Caki2 (cell line): ENCODE measurements at regions not wholly inside any gene's neighbourhood (a gene's known extent, or its start where the extent isn't known, plus 50 kb on each side); places are given as distances from the start of the nearest gene placed in this dataset.
"Not testable (repeated sequence)": the region's sequence is repeated elsewhere in the genome, so short reads cannot be mapped to it uniquely, and the experiment has no call there.

Experiments
- DNase-seq: peaks from one replicate; pipeline ENCODE4 v3.0.0-alpha.2; 2015; ENCODE audit warnings: low read depth
- in situ Hi-C: cut with HindIII; loops from 2 replicates; pipeline ENCODE4 v1.10.0; 2016; ENCODE audit warnings: low sequenced_read_pairs, low pct_unique_long_range_greater_than_20kb, mixed read lengths

GRCh38 chrX:114272096-114272686, 311.7 kb upstream of the HTR2C start:
- no peak for DNase-seq
- in situ Hi-C loops = no loop called here

- in situ Hi-C loops, DNase-seq: not testable (repeated sequence)
These were observed 313.5 kb upstream of the HTR2C start for GRCh38 chrX:114270371-114270770.

- in situ Hi-C loops = no loop called here
- DNase-seq = no peak
These were observed 315.2 kb upstream of the HTR2C start for GRCh38 chrX:114268643-114269042.

GRCh38 chrX:114267142-114267541, 316.7 kb upstream of the HTR2C start:
- in situ Hi-C loops = no loop called here
- DNase-seq = no peak

- in situ Hi-C loops = no loop called here
- DNase-seq = no peak
These were observed 331.7 kb upstream of the HTR2C start for GRCh38 chrX:114252186-114252585.

- in situ Hi-C loops = no loop called here
- DNase-seq = no peak
These were observed 332.3 kb upstream of the HTR2C start for GRCh38 chrX:114251575-114251974.

- no peak for DNase-seq
- in situ Hi-C loops = no loop called here
These were observed 362.4 kb upstream of the HTR2C start for GRCh38 chrX:114221445-114221844.

- no peak for DNase-seq
- in situ Hi-C loops = no loop called here
These were observed 373.0 kb upstream of the HTR2C start for GRCh38 chrX:114210879-114211278.

GRCh38 chrX:114201622-114202021, 382.3 kb upstream of the HTR2C start:
- no peak for DNase-seq
- in situ Hi-C loops = no loop called here

GRCh38 chrX:114181195-114181594, 402.7 kb upstream of the HTR2C start:
- in situ Hi-C loops = no loop called here
- no peak for DNase-seq

- in situ Hi-C loops = no loop called here
- DNase-seq = no peak
These were observed 405.8 kb upstream of the HTR2C start for GRCh38 chrX:114178126-114178525.

GRCh38 chrX:114167276-114167675, 416.6 kb upstream of the HTR2C start:
- in situ Hi-C loops, DNase-seq: not testable (repeated sequence)

- in situ Hi-C loops = no loop called here
- DNase-seq = no peak
These were observed 417.3 kb upstream of the HTR2C start for GRCh38 chrX:114166601-114167000.

GRCh38 chrX:114165537-114165936, 418.3 kb upstream of the HTR2C start:
- in situ Hi-C loops = no loop called here
- no peak for DNase-seq

- in situ Hi-C loops = no loop called here
- no peak for DNase-seq
These were observed 421.7 kb upstream of the HTR2C start for GRCh38 chrX:114162068-114162735.

- DNase-seq = no peak
- in situ Hi-C loops = no loop called here
These were observed 431.1 kb upstream of the HTR2C start for GRCh38 chrX:114152801-114153200.

GRCh38 chrX:114152130-114152529, 431.8 kb upstream of the HTR2C start:
- peak; percentile 35 for DNase-seq
- in situ Hi-C loops = no loop called here

- DNase-seq = no peak
- in situ Hi-C loops = no loop called here
These were observed 449.4 kb upstream of the HTR2C start for GRCh38 chrX:114134465-114134864.

- no peak for DNase-seq
- in situ Hi-C loops = no loop called here
These were observed 456.4 kb upstream of the HTR2C start for GRCh38 chrX:114127411-114128025.

GRCh38 chrX:114127005-114127404, 456.9 kb upstream of the HTR2C start:
- no peak for DNase-seq
- in situ Hi-C loops = no loop called here
